M059J (cell line): ENCODE measurements at regions not wholly inside any gene's neighbourhood (a gene's known extent, or its start where the extent isn't known, plus 50 kb on each side); places are given as distances from the start of the nearest gene placed in this dataset.

Experiments
- DNase-seq: peaks from one replicate; pipeline ENCODE4 v3.0.0-alpha.2; 2012; ENCODE audit warnings: low read depth

GRCh38 chr22:49640366-49641095, 187.1 kb downstream of the BRD1 start:
- no peak for DNase-seq

DNA sequence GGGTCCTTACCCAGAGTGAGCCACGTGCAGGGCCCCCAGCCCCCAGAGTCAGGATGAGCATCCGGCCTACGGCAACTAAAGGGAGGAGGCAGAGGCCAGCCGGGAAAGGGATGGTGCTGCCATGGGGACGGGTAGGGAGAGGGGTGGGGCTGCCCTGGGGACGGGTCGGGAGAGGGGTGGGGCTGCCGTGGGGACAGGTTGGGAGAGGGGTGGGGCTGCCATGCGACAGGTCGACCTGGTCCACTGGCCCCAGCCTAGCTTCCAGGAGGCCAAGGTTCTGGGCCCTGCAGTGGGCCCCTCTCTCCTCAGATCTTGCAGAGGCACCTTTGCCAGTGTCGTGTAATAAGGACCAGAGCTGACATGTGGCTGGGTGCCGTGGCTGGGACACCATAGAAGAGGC, 187.7 kb downstream of the BRD1 start:
- no peak for DNase-seq

DNA sequence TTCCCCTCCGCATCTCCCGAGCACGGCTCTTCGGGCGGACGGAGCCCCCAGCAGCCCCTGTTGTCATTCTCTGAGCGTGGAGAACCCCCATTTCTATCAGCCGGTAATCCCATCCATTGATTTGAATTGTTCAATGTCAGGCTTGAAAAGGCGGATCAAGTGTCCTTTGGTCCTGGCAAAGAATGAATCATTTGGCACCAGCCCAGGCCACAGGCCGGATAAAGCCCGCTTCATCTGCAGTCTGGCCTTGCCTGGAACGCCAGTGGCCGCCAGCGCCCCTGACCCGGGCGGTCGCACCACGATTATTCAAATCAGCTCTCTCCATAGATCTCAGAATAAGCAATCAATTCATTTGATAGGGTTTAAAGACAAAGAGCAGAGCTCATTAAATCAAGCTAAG, 188.9 kb downstream of the BRD1 start:
- DNase-seq, result peak; percentile 66

DNA sequence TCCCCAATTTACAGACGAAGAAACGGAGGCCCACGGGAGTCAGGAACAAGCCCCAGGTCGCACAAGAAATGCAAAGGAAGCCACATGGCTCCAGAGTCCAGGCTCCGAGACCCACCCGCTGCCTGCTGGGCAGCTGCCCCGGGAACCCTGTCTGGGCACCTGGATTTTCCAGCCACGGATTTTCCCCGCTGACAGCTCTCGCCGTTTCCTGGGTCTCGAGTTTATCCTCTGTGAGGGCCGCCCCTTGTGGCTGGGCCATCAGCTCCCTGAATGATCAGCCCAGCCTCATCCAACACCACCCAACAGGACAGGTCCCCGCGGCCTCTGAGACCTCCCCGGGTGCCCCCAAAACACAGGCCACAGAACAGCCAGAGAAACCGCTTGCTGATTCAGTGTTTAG, 189.7 kb downstream of the BRD1 start:
- DNase-seq, result no peak

GRCh38 chr22:49637255-49637760, 190.4 kb downstream of the BRD1 start:
- DNase-seq, result no peak

DNA sequence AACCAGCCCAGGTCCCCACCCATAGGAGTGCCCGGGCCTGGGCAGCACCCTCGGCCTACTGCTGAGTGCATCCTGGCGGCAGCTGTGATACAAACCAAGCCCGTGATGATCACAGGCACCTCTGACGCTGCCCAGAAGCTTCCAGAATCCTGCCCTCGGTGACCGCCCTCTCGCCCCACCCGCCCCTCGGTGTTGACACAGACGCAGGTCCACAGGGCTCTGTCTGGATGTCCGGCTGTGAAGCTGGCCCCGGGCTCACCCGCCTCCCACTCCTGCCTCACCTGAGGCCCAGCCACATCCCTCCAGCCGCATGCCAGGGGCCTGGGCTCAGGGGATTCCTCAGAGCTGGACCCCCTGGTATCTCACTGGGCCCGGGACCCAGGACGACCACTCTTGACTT, 191.0 kb downstream of the BRD1 start:
- DNase-seq, result no peak

DNA sequence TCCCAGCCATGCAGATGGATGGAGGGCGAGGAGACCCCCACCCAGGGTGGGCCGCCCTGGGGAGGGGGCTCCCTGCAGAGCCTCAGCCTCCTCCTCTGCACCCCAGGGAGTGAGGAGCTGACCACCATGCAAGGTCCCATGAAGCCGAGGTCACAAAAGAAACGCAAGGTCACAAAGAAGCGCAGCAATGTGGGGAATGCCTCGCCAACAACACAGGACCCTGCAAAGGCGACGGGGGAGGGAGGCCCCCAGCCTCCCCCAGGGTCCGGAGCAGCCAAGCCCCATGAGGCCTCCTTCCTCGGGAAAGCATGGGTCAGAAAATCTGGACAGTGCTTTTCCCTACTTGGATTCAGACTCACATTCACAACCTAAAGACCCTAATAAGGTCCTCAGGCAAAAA, 191.5 kb downstream of the BRD1 start:
- DNase-seq, result no peak

GRCh38 chr22:49634006-49634772, 193.5 kb downstream of the BRD1 start:
- DNase-seq, result no peak

DNA sequence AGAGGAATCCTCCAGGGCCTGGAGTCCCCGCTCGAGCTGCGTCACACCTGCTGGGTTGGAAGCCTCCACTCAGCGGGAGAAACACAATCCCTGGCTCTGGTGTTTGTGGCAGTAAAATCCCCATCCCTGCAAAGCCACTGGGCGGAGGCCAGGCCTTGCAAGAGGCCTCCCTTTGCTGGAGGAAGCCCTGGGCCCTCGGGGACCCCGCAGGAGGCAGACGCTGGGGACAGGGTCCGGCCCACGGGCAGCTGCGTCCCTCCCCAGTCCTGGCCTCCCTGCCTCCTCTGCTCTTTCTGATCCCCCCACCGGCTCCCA, 194.7 kb downstream of the BRD1 start:
- DNase-seq, result no peak

DNA sequence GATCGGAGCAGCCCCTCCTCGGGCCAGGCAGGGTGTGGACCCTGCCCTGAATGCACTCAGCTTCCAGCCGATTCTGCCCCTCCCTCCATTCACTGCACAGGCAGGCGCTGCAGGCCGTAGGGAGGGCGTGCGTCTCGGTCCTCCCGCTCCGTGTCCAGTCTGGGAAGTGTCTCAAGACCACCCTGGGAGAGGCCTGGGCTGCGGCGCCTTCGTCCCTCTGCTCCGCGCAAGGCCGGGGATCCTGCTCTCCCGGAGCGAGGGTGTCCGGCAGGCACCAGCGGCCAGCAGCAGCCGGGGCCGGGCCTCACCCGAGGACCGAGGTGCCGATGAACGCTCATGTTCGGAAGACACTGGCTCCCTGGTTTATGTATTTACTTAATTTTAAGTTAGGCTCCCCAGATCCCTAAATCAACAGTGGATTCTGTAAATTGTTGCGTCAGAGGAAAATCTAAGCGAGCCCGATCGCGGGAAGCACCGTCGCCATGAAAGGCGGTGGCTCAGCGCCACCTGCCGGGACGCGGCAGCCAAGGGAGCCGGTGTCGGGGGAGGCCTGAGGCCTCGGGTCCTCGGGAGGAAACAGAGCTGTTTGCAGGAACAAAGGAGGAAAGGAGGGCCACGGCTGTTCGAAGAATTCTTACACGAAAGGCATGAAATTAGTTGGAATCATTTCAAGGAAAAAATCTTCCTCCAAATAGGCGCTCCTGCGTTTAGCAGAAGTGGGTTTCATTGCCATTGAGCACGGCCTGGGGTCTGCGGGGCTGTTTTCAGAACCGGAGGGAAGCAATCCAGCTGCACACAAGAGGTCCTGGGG, 195.3 kb downstream of the BRD1 start:
- DNase-seq, result peak; percentile 50

DNA sequence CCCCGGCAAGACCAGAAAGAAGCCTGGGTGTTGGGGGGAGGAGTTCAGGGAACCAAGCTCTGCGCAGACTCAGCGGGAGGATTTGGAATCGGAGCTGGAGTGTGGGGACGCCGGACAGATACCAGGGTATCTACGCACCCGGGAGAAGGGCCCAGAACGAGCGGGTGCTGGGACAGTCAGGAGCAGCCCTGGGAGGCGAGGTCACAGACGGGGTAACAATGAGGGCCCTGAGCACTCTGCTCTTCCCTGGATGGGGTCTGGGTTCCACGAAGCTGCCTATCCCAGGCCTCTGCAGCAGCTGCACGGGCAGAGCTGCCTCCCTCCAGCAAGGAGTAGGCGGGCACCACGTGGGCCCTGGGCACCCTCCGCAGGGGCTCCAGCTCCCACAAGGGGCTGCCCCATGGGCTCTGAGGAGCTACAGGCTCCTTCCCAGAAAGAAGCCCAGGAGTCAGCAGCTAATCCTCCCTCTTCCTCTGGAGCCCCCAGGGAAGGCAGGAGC, 197.2 kb downstream of the BRD1 start:
- DNase-seq, result no peak

DNA sequence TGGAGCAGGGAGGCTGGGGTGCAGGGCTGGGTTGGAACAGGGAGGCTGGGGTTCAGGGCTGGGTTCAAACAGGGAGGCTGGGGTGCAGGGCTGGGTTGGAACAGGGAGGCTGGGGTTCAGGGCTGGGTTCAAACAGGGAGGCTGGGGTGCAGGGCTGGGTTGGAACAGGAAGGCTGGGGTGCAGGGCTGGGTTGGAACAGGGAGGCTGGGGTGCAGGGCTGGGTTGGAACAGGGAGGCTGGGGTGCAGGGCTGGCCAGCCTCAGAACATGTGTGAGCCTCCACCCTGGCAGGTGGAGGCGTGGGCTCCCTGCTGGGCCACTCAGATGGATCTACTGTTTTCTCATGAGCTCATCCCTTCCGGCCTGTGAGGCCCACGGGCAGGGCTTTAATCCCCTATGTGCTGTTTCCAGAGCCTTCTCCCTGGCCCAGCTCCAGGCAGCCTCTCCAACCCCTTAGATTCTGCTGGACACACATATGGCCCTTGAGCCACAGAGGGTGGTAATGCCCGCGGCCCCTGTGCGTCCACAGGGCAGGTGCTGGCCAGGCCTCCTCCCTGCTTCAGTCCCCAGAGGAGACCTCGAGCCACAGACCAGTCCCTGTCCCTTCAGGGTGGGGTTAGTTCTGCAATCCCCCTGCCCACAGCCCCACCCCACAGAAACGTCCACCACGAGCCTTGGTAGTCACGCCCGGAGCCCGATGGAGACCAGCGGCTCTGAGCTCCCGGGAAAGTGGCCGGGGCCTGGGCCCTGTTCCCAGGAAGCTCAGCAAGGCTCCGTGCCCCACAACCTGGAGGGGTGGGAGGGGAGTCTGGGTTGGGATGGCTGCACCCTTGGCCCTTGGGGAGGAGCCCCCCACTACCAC, 197.9 kb downstream of the BRD1 start:
- no peak for DNase-seq

- no peak for DNase-seq
Measured at GRCh38 chr22:49629261-49629570, 198.5 kb downstream of the BRD1 start.

- no peak for DNase-seq
Measured at GRCh38 chr22:49628391-49629260, 199.0 kb downstream of the BRD1 start.

DNA sequence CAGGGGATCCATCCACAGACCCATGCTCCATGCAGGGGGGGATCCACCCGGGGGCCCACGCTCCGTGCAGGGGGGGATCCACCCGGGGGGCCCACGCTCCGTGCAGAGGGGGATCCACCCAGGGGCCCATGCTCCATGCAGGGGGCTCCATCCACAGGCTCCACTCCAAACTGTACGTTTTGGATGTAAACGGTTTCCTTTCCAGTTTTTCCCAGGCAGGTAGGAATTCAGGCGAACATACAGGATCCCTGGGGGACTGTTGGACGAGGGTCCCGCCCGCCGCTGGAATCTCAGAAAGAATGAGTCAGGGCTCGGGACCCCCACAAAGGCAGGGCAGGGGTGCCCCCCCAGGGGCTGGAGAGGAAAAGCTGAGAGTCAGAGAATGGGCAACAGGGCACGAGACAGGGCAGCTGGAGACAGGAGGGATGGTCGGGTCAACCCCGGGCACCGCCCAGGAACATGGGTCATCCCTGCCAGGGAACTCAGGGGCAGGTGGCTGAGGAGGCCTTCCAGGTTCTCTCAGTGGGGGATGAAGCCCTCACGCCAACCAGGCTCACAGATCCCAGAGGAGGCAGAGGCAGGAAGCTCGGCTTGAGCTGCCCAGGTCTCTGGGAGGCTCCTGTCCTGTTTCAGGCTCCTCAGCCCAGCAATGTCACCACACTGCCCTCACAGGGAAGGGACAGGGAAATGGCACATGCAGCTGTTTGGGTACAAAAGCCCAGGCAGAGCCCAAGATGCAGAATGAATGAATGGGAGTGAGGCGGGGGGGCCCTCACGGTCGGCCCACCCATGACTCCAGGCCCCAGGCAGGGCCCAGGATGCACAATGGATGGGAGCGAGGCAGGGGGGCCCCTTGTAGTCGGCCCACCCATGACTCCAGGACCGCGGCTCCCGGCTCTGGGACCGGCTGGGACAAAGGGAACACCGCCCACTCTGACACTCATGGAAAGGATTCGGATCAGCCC, 200.2 kb downstream of the BRD1 start:
- no peak for DNase-seq

GRCh38 chr22:49626361-49627216, 201.1 kb downstream of the BRD1 start:
- DNase-seq, result no peak

- no peak for DNase-seq
Measured at GRCh38 chr22:49624421-49625177, 203.1 kb downstream of the BRD1 start.

DNA sequence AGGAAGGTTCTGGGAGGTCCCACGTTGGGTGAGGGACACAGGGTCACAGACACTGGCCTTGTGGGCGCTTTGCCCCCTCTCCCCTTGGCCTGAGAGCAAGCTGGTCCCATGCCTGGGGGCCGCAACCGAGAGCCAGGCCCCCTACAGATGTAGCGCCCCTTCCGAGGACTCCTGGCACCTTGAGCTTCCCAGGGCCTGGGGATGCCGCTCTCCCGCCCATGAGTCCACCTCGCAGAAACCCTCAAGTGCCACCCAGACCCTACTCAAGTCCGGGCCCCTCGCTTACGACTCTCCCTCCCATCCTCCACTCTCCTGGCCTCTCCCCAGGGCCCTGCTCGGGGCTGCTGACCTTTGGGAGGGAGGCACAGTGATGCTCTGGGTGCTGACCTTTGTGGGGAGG, 204.0 kb downstream of the BRD1 start:
- DNase-seq, result no peak
